K562 (cell line): ENCODE measurements at regions not wholly inside any gene's neighbourhood (a gene's known extent, or its start where the extent isn't known, plus 50 kb on each side); places are given as distances from the start of the nearest gene placed in this dataset.

Experiments used
- ARHGAP35 ChIP-seq: fragments of 450-650 bp; IDR thresholded peaks from 2 replicates; pipeline ENCODE4 v1.6.1; 2018; ENCODE audit not compliant: partially characterized antibody
- CTCF ChIP-seq, 3 experiments: IDR thresholded peaks in 2 of 3; conservative IDR thresholded peaks in 1 of 3; 2 replicates each; pipeline ENCODE4 v1.5.1; 2011 to 2012; ENCODE audit warnings: low read length in 3 of 3, mild to moderate bottlenecking in 3 of 3, control low read depth in 2 of 3, improper control_type of control experiment in 1 of 3, inconsistent platforms in 1 of 3, low read depth in 1 of 3, mixed read lengths in 1 of 3, moderate library complexity in 1 of 3; ENCODE audit not compliant: insufficient read depth in 2 of 3
- E4F1 ChIP-seq: fragments of 250-450 bp; sonication (Bioruptor Pico); IDR thresholded peaks from 2 replicates; pipeline ENCODE4 v1.5.0; 2021; ENCODE audit warnings: mild to moderate bottlenecking, borderline replicate concordance
- KAT2B ChIP-seq: IDR thresholded peaks from one replicate; pipeline ENCODE4 v1.6.1; 2012; ENCODE audit warnings: low read depth, mild to moderate bottlenecking, control low read depth, inconsistent platforms, low read length, moderate library complexity
- MAFF ChIP-seq: IDR thresholded peaks from 2 replicates; pipeline ENCODE4 v1.6.1; 2012; ENCODE audit warnings: low read length, improper control_type of control experiment
- POLR2A ChIP-seq: fragments of 450-650 bp; conservative IDR thresholded peaks from 2 replicates; pipeline ENCODE4 v1.6.1; 2016
- YY1 ChIP-seq, 3 experiments: IDR thresholded peaks; 2 replicates each; pipeline ENCODE4 v1.6.1; 2011; ENCODE audit warnings: low read length in 2 of 3, mild to moderate bottlenecking in 2 of 3, moderate library complexity in 2 of 3, borderline replicate concordance in 1 of 3, control low read depth in 1 of 3, low read depth in 1 of 3; ENCODE audit not compliant: insufficient read depth in 3 of 3, insufficient replicate concordance in 2 of 3, control insufficient read depth in 1 of 3, insufficient read length in 1 of 3; ENCODE audit errors: extremely low read depth in 1 of 3
- ZNF253 ChIP-seq: fragments of 250-450 bp; sonication (Bioruptor Pico); conservative IDR thresholded peaks from 2 replicates; pipeline ENCODE4 v1.6.1; 2021; ENCODE audit warnings: mild to moderate bottlenecking

GRCh38 chr16:54506214-54506580, 219.6 kb upstream of the IRX3 start:
- TF ChIP-seq YY1 (IDR thresholded peaks at IDR 0.05; ENCODE audit: borderline replicate concordance in 1 of 3, control insufficient read depth in 1 of 3, extremely low read depth in 1 of 3, insufficient read depth in 3 of 3, insufficient read length in 1 of 3, insufficient replicate concordance in 2 of 3, low read depth in 1 of 3, low read length in 2 of 3) (no peak), MAFF (no peak), POLR2A (no peak), CTCF (IDR thresholded peaks at IDR 0.05 in 2 of 3, conservative IDR thresholded peaks at IDR 0.05 in 1 of 3; ENCODE audit: insufficient read depth in 2 of 3, low read depth in 1 of 3, low read length in 3 of 3) (no peak), KAT2B (no peak), ARHGAP35 (no peak), E4F1 (CRISPR knock-in tag) (no peak), ZNF253 (CRISPR knock-in tag) (no peak)
